Pons (tissue), 1 donor: ENCODE measurements at regions not wholly inside any gene's neighbourhood (a gene's known extent, or its start where the extent isn't known, plus 50 kb on each side); places are given as distances from the start of the nearest gene placed in this dataset.

ENCODE experiments used
- DNase-seq: peaks from one replicate; pipeline ENCODE4 v3.0.0-alpha.2; 2016; ENCODE audit warnings: low spot score

- no peak for DNase-seq
Observed at GRCh38 chr11:104433751-104434150, 269.8 kb upstream of the PDGFD start.

- no peak for DNase-seq
Observed at GRCh38 chr11:104432981-104433380, 269.0 kb upstream of the PDGFD start.

GRCh38 chr11:104432526-104432925, 268.6 kb upstream of the PDGFD start:
- DNase-seq = no peak

- no peak for DNase-seq
Observed at GRCh38 chr11:104422324-104422944, 258.5 kb upstream of the PDGFD start.

GRCh38 chr11:104410336-104410735, 246.4 kb upstream of the PDGFD start:
- DNase-seq = no peak

GRCh38 chr11:104408630-104409029, 244.7 kb upstream of the PDGFD start:
- no peak for DNase-seq

- DNase-seq = no peak
Observed at GRCh38 chr11:104405277-104405676, 241.3 kb upstream of the PDGFD start.

- DNase-seq = no peak
Observed at GRCh38 chr11:104404231-104405175, 240.6 kb upstream of the PDGFD start.

- no peak for DNase-seq
Observed at GRCh38 chr11:104402812-104403521, 239.0 kb upstream of the PDGFD start.

- no peak for DNase-seq
Observed at GRCh38 chr11:104394508-104394907, 230.6 kb upstream of the PDGFD start.

- DNase-seq = no peak
Observed at GRCh38 chr11:104390651-104391050, 226.7 kb upstream of the PDGFD start.

- no peak for DNase-seq
Observed at GRCh38 chr11:104385884-104386283, 221.9 kb upstream of the PDGFD start.

GRCh38 chr11:104380358-104380757, 216.4 kb upstream of the PDGFD start:
- DNase-seq = no peak

GRCh38 chr11:104372111-104372510, 208.2 kb upstream of the PDGFD start:
- no peak for DNase-seq

GRCh38 chr11:104370478-104370877, 206.5 kb upstream of the PDGFD start:
- no peak for DNase-seq

GRCh38 chr11:104369761-104370160, 205.8 kb upstream of the PDGFD start:
- DNase-seq = no peak

- DNase-seq = no peak
Observed at GRCh38 chr11:104366321-104366734, 202.4 kb upstream of the PDGFD start.

- DNase-seq = no peak
Observed at GRCh38 chr11:104365676-104366075, 201.7 kb upstream of the PDGFD start.

- no peak for DNase-seq
Observed at GRCh38 chr11:104361975-104362374, 198.0 kb upstream of the PDGFD start.

- no peak for DNase-seq
Observed at GRCh38 chr11:104352036-104352435, 188.1 kb upstream of the PDGFD start.

GRCh38 chr11:104343578-104343977, 179.6 kb upstream of the PDGFD start:
- DNase-seq = no peak

- DNase-seq = no peak
Observed at GRCh38 chr11:104340590-104340989, 176.6 kb upstream of the PDGFD start.

- DNase-seq = no peak
Observed at GRCh38 chr11:104339380-104339831, 175.5 kb upstream of the PDGFD start.
